ENCODE measurements at regions not wholly inside any gene's neighbourhood (a gene's known extent, or its start where the extent isn't known, plus 50 kb on each side); places are given as distances from the start of the nearest gene placed in this dataset.

DNA sequence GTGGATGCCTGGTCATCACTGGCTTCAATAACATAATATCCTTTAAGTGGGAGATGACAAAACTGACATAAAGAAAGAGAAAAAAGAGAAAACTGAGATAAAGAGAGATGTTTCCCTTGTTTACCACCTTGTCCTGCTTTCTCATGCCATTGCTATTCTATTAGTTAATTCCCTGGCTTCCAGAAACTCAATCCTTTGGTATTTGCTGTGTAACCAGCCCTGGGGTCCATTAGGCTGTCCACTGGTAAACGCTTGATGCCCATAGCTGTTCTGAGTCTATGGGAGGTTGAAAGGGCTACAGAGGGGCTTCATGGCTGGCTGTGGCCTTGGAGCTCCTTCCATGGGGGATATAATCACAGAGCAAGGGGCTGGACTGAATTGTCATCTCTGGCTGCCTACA, 243.4 kb upstream of the PLET1 start:
- TF ChIP-seq POLR2A (IDR thresholded peaks at IDR 0.05; ENCODE audit: low read length) (no peak), GATA1 (IDR thresholded peaks at IDR 0.05; ENCODE audit: low read depth, low read length) (no peak)

All from erythroblast (primary cell).